OCI-LY3 (cell line): ENCODE measurements at regions not wholly inside any gene's neighbourhood (a gene's known extent, or its start where the extent isn't known, plus 50 kb on each side); places are given as distances from the start of the nearest gene placed in this dataset.

Experiments used
- H2AFZ ChIP-seq: fragments of 200-600, 300-600 bp; shearing (Covaris generic); 2 replicates; pipeline ENCODE4 v1.6.0; 2014; ENCODE audit warnings: antibody characterized with exemption, low read depth, low read length
- H3K27ac ChIP-seq: fragments of 200-600, 300-600 bp; sonication (generic); 2 replicates; pipeline ENCODE4 v1.5.1; 2014; ENCODE audit warnings: mild to moderate bottlenecking, low read length, moderate library complexity, mixed read lengths
- H3K27me3 ChIP-seq: fragments of 200-600, 300-600 bp; sonication (generic); 2 replicates; pipeline ENCODE4 v1.6.1; 2014; ENCODE audit warnings: low read depth, low read length, mixed read lengths
- H3K36me3 ChIP-seq: fragments of 200-600, 300-600 bp; sonication (generic); replicated peaks from 2 replicates; pipeline ENCODE3; 2014; ENCODE audit warnings: low read depth, low read length, mixed read lengths
- H3K4me1 ChIP-seq: fragments of 300-600, 200-600 bp; sonication (generic); 2 replicates; pipeline ENCODE4 v1.6.1; 2014; ENCODE audit warnings: low read length, mixed read lengths
- H3K4me2 ChIP-seq: fragments of 200-600, 300-600 bp; sonication (generic); 2 replicates; pipeline ENCODE4 v1.6.1; 2014; ENCODE audit warnings: low read length, mixed read lengths
- H3K4me3 ChIP-seq: fragments of 300-600, 200-600 bp; sonication (generic); 2 replicates; pipeline ENCODE4 v1.5.1; 2014; ENCODE audit warnings: antibody characterized with exemption, mild to moderate bottlenecking, low read length, moderate library complexity
- H3K79me2 ChIP-seq: fragments of 300-600, 200-600 bp; shearing (Covaris generic); 2 replicates; pipeline ENCODE4 v1.6.1; 2014; ENCODE audit warnings: mild to moderate bottlenecking, low read length, mixed read lengths
- H3K9ac ChIP-seq: fragments of 300-600, 200-600 bp; shearing (Covaris generic); 2 replicates; pipeline ENCODE4 v1.6.0; 2014; ENCODE audit warnings: mild to moderate bottlenecking, low read length, moderate library complexity
- H3K9me3 ChIP-seq: fragments of 200-600, 300-600 bp; shearing (Covaris generic); 2 replicates; pipeline ENCODE4 v1.6.1; 2014; ENCODE audit warnings: low read length, mixed read lengths; ENCODE audit not compliant: insufficient read depth
- H4K20me1 ChIP-seq: fragments of 200-600, 300-600 bp; sonication (generic); 2 replicates; pipeline ENCODE4 v1.6.1; 2016; ENCODE audit warnings: low read length, mixed read lengths; ENCODE audit not compliant: insufficient read depth
- EZH2phosphoT487 ChIP-seq: fragments of 200-600 bp; shearing (Covaris generic); IDR thresholded peaks from 2 replicates; pipeline ENCODE4 v1.6.1; 2018; ENCODE audit warnings: antibody characterized with exemption, mixed run types, low read depth
- TF ChIP-seq, protein P1 (sequence below): fragments of 200-600, 300-600 bp; sonication (generic); IDR thresholded peaks from 2 replicates; pipeline ENCODE4 v1.5.1; 2014; ENCODE audit warnings: antibody characterized with exemption, low read length, low read depth

DNA sequence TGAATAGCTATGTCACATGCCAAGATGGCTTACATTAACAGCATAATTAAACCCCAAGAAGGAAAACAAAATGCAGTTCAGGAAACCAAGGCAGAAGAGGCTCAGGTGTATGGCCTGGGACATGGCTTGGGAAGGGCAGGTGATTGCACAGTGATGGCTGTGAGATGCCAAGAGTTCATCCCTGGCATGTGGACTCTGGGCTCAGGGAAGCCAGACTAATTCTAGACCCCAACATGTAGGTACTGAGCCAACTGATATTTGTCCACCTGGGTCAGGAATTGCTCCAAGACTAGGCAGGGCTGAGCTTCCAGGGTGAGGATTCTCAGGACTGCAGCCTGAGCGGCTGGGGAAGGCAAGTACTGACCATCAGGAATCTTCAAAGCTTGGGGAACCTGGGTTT is 218.4 kb upstream of the PIK3R1 start:
- no peak overlapping the region for H2AFZ ChIP-seq
- TF ChIP-seq, protein P1, sequence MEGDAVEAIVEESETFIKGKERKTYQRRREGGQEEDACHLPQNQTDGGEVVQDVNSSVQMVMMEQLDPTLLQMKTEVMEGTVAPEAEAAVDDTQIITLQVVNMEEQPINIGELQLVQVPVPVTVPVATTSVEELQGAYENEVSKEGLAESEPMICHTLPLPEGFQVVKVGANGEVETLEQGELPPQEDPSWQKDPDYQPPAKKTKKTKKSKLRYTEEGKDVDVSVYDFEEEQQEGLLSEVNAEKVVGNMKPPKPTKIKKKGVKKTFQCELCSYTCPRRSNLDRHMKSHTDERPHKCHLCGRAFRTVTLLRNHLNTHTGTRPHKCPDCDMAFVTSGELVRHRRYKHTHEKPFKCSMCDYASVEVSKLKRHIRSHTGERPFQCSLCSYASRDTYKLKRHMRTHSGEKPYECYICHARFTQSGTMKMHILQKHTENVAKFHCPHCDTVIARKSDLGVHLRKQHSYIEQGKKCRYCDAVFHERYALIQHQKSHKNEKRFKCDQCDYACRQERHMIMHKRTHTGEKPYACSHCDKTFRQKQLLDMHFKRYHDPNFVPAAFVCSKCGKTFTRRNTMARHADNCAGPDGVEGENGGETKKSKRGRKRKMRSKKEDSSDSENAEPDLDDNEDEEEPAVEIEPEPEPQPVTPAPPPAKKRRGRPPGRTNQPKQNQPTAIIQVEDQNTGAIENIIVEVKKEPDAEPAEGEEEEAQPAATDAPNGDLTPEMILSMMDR, result no peak
- TF ChIP-seq EZH2phosphoT487, result no peak
- H3K27ac ChIP-seq, result no peak overlapping the region
- H3K79me2 ChIP-seq, result no peaks in the 10 kb centered on the region
- H3K36me3 ChIP-seq, result no peaks in the 10 kb centered on the region
- H3K9ac ChIP-seq, result no peak overlapping the region
- no peaks in the 10 kb centered on the region for H4K20me1 ChIP-seq
- no peak overlapping the region for H3K4me2 ChIP-seq
- H3K4me3 ChIP-seq, result no peak overlapping the region
- no peaks in the 10 kb centered on the region for H3K9me3 ChIP-seq
- H3K4me1 ChIP-seq, result no peaks in the 10 kb centered on the region
- H3K27me3 ChIP-seq, result no peaks in the 10 kb centered on the region

- Histone ChIP-seq H3K27ac (no peak overlapping the region), H3K36me3 (no peaks in the 10 kb centered on the region), H3K4me1 (no peaks in the 10 kb centered on the region), H3K27me3 (no peaks in the 10 kb centered on the region), H3K4me2 (no peak overlapping the region), H3K9ac (no peak overlapping the region), H2AFZ (no peak overlapping the region), H3K9me3 (no peaks in the 10 kb centered on the region), H4K20me1 (no peaks in the 10 kb centered on the region), H3K4me3 (no peak overlapping the region), H3K79me2 (no peaks in the 10 kb centered on the region)
- TF ChIP-seq, protein P1, result no peak
- no peak for TF ChIP-seq EZH2phosphoT487
Measured at GRCh38 chr5:67996596-67996995, 219.0 kb upstream of the PIK3R1 start.

DNA sequence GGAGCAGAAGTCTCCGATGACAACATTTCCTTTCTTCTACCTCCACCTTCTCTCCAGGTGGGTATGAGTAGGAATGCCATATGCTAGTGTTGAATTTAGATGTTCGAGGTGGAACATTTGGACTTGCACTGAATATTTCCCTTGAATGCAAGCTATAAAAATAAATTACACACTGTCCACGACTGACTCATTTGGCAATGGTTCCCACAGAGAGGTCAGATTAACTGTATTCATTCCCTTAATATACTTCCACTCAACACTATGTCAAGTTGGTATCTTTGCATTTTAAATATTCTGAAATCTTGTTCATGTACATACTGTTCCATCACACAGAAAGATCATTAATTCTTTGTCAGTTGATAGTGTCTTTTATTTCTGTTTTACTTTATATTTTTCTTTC is 222.6 kb upstream of the PIK3R1 start:
- H3K27me3 ChIP-seq, result no peaks in the 10 kb centered on the region
- H4K20me1 ChIP-seq, result no peaks in the 10 kb centered on the region
- no peak overlapping the region for H3K9ac ChIP-seq
- H3K36me3 ChIP-seq, result no peaks in the 10 kb centered on the region
- H3K9me3 ChIP-seq, result no peaks in the 10 kb centered on the region
- H2AFZ ChIP-seq, result no peak overlapping the region
- no peak overlapping the region for H3K4me2 ChIP-seq
- H3K79me2 ChIP-seq, result no peaks in the 10 kb centered on the region
- H3K4me1 ChIP-seq, result no peaks in the 10 kb centered on the region
- no peak for TF ChIP-seq EZH2phosphoT487
- TF ChIP-seq, protein P1, result no peak
- no peak overlapping the region for H3K27ac ChIP-seq
- no peak overlapping the region for H3K4me3 ChIP-seq

- Histone ChIP-seq H3K9ac (no peak overlapping the region), H2AFZ (no peak overlapping the region), H3K4me2 (no peak overlapping the region), H3K27ac (no peak overlapping the region), H3K4me3 (no peak overlapping the region), H3K27me3 (no peaks in the 10 kb centered on the region), H3K9me3 (no peaks in the 10 kb centered on the region), H3K36me3 (no peaks in the 10 kb centered on the region), H3K4me1 (no peaks in the 10 kb centered on the region), H4K20me1 (no peaks in the 10 kb centered on the region), H3K79me2 (no peaks in the 10 kb centered on the region)
- TF ChIP-seq EZH2phosphoT487, result no peak
- TF ChIP-seq, protein P1, result no peak
Measured at GRCh38 chr5:67989456-67989855, 226.1 kb upstream of the PIK3R1 start.
